NCI-H446 (cell line): ENCODE measurements at regions not wholly inside any gene's neighbourhood (a gene's known extent, or its start where the extent isn't known, plus 50 kb on each side); places are given as distances from the start of the nearest gene placed in this dataset.
A peak's percentile ranks its signal among the peaks of the same experiment; 100 is the strongest.
"Not testable (repeated sequence)": the region's sequence is repeated elsewhere in the genome, so short reads cannot be mapped to it uniquely, and the experiment has no call there.

Experiments
- DNase-seq, 2 experiments: peaks; one replicate each; lab custom pipeline; 2025; lab: John Stamatoyannopoulos, UW

DNA sequence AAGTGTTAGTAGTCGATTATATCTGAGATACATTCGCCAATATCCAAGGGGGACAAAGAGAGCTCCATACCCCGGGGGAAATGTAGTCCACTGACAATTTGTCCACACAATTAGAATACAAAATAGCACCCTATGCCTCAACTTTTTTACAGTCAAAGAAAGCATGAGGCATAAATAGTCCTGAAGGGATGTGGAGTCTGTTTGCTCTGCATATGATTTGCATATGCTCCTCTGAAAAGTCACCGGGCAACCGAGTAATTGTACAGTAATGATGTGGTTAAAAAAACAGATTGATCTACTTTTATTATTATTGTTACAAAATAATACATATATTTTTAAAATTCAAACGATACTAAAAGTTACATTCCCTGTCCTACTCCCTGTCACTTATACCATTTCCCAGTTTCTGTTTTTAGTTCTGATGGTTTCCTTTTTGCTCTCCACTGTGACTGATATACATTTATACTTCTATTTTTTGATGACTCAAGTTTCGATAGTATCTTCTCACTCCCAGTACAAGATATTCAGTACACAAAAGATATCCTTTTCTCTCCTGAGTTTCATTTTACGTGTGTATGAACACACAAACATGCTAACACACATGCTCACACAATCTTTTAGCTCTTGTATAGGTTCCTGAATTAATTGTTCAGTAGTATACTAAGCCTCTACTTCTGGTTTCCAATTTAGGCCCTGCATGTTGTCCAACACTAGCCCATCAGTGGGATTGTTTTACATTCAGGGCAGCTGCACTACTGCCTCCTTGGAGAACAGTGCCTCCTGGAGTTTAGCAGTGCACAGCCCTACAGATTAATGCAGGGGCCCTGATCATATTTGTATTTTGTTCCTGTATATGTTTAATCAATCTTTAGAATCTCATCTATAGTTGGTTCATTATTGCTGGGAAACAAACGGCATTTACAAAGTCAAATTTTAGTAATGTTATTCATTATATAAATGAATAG is 130.9 kb downstream of the TES start:
- no peak for DNase-seq

DNA sequence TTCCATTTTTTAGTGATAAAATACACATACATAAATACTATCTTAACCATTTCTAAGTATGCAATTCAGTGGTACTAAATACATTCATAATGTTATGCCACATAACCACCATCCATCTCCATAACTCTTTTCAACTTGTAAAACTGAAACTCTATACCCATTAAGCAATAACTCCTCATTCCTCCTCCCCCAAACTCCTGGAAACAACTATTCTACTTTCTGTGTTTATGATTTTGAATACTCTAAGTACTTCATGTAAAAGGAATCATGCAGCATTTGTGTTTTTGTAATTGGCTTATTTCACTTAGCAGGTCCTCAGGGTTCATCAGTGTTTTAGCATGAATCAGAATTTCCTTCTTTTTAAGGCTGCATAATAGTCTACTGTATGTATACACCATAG is 131.8 kb downstream of the TES start:
- DNase-seq, result no peak

DNA sequence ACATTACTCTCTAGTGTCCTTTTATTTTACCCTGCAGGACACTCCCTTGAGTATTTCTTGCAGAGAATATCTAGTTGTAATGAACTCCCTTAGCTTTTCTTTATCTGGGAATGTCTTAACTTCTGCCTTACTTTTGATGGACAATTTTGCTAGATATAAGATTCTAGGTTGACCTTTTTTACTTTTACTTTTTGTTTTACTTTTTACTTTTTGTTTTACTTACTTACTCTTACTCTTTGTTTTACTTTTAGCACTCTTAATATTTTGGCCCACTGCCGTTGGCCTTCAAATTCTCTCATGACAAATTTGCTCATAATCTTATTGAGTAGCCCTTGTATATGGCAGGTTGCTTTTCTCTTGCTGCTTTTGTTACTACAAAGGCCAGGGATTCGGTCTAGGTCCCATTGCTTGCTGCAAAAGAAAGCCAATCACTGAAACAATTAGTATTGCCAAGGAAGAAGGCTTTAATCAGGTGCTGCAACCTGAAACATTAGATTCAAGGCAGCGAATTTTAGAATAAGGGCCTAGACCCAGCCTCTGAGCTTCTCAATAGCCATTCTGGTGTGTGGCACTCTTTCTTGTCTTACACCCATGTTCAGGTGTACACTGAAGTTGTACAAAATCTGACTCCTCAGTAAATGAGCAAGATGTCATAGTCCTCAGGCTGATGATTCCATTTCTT is 137.0 kb downstream of the TES start:
- DNase-seq, result no peak

DNA sequence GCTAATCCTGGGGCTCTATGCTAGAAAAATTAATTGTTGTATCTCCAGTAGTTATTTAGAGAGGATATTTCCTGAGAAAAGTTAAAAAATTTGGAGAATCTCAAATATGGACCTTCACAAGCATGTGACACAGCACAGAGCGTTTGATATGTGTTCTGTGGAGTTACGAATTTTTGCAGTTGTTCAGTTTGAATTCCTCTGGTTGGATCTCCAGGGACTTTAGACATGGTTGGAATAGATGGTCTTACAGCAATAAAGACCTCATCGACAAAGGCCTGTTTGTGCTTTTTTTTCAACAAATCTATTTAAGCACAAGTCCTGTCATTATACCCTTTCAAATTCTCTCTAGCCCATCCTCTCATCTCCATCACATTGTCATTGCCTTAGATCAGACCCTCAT is 138.0 kb downstream of the TES start:
- no peak for DNase-seq

DNA sequence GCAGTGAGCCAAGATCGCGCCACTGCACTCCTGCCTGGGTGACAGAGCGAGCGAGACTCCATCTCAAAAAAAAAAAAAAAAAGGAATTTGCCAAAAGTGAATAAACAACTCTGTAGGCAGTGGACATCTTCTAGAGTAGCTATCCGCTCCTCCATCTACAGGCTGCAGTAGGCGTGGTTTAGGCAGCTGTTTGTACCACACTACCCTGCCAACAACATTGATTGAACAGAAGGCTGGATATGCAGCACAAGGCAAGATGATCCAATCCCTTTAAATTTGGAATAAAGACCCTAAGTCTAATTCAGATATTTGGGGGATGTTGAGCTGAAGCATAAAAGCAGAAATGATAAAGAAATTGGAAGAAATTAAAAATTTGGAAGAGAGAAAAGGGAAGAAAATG is 141.6 kb downstream of the TES start:
- DNase-seq, result peak in 1 of 2 experiments; percentile 17

DNA sequence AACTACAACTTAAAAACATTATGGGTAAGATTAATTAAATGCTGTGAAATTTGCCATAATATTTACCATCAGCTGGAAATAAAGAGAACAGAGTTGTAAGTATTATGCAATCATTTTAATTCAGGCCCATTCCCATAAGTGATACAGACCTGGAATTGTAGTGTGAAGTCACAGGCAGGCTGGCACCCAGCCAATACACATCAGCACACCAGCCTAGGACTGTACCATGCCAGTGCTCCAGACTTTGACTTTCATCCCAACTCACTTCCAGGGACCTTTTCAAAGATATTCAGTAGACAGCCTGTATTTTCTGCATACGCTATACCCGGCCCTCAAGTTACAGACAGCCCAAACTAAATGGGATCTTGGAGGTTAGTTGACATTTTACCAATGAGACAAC is 143.3 kb downstream of the TES start:
- peak in 1 of 2 experiments; percentile 47 for DNase-seq

DNA sequence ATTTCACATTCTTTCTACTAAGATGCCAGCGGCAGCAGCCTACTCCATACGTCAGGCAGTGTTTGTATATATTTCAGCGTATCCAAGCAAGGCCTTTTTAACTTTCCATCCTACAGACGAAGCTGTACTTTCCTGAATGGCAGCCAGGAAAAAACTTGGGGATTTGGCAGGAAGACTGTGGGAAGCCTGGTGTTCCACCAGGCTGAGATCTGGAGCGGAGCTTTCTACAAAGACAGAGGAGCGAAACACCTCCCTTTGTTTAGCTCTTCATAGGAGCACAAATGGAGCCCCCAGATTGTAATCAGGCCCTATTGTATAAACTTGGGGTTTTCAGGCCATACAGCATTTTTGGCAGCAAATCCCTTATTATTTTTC is 143.8 kb downstream of the TES start:
- peak; percentile 40 to 64 for DNase-seq

DNA sequence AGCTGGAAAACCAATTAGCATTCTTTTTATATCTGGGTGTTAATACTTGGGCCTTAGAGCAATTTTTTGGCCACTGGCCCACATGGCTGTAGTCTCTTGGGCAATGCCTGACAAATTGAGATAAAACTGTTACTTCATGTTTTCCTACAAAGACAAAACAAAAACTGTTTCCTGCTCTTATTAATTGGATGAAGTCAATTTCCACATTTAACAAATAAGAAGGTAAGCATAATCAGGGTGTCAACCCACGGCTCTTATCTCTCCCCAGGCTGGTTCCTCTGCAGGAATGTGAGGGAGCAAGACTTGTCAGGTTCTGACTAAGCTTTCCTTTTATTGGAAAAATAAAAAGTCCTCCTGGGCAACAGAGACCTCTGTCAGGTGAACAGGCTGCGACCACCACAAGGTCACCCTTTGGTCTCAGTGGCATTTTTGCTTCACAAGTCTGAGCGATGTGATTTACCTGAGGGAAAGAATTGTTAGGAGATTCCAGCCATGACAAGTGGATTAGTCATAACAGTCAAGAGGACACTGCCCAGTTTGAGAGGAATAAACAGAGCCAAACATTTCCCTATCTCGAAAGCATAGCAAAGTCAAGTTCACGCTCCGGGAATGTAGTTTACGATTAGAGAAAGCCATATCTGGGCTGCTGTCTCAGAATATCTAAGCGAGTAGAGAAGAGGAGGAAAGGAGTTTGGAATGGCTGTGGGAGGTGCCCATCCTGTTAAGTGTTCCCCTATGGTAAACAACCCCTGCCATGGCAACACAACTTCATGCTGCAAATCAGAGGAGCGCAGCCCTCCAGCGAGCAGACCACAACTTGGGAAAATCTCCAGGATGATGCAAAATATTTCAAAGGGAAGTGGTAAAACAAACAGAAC is 144.4 kb downstream of the TES start:
- no peak for DNase-seq

DNA sequence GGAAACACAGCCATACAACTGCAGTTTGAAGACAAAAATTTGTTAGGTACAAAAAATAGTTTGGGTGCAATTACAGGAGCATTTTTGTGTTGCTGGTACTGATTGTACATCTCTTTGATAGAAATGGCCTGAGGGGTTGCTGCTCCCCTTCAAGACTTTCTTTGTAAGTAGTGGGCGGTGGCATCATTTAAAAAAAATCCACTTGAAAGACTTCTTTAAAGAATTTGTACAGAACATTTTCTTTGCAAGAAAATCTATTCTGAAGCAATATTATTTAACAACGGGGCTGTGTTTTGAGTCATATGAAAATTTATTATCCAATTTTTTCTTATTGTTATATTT is 144.1 kb upstream of the CAV2 start:
- no peak for DNase-seq

DNA sequence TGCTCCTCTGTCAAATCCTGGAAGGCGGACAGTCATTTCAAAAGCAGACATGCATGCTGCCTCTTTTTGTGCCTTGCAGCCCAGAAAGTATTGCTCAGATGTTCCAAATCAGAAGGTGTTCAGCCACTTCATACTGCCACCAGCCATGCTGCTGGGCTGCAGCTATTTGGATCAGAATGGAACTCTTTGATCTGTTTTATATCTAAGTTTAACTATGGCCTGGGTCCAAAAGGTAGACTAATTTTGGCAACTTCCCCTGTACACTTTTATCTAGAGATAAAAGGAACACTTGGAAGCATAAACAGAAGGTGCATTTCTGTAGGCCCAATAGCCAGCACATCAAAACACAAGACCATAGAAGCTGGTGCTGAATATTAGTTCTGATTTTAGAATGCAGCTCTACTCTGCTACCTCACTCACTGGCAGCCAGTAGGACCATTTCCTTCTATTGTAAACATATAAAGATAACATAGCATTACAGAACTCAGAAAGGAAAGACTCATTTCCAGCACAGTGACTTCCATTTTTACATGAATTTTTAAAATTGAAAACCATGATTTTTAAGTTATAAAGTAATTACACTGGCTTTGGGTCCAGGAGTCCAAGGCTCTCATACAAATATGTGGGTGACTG is 143.1 kb upstream of the CAV2 start:
- no peak for DNase-seq

DNA sequence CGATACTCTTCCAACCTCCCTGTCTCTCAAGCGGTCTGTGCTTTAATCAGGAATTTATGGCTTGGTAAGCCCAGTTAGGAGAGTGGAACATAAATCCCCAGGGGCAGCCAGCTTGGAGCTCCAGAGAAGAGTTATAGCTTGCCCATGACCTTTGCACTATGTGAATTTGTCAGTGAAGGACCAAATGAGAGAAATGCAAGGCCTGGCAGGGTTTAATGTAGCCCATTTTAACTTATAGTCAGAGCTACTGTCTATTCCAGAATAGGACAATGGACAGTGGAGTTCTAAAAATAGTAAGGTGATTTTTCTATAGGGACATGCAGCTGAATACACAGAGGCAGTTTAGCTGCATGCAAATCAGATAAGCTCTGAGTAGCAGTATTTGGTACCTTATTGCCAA is 142.6 kb upstream of the CAV2 start:
- no peak for DNase-seq

DNA sequence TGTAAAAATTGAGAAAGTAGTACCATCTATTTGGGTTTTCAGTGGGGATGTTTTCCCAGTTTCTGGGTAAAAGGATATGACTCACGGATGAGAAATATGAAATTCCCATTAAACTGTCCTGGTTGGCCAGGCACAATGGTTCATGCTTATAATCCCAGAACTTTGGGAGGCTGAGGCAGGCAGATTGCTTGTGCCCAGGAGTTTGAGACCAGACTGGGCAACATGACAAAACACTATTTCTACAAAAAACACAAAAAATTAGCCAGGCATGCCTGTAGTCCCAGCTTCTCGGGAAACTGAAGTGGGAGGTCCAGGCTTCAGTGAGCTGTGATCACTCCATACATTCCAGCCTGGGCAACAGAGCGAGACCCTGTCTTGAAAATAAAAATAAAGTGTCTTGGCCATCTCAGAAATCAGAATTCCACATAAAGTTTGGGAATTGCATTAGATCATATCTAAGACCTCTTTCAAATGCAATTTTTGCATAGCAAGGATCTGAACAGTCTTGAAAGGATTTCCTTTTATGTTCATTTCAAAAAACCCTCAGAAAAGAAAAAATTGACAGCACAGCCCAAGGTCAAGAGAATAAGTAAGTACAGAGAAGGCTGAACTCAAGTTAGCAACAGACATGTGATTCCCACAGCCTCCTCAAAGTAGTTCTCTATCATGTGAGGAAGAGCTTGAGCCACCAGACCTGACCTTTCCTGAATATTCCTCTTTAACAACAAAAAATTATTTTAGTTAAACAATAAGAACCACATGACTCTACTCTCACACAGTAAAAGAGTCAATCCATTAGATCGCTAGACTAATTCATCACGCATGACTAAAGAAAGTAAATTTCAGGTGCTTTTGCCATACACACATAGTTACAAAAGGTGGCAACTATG is 141.5 kb upstream of the CAV2 start:
- no peak for DNase-seq

DNA sequence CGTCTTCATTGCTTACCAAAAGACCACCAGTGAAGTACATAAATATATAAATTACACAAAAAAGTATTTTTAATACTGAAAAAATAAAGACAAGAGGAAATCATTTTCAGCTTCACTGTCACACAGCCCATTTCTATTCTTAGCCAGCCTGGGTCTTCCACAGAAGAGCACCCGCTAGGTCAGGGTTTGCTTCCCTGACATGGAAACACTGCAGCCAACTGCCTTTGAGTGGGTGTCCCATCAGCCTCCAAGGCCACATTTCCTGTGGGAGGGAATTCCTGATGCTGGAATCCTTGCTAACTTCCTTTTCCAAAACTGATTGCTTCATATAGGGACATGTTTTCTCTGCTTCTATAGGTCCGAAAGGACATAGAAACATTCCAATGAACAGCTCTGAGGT is 137.8 kb upstream of the CAV2 start:
- no peak for DNase-seq

DNA sequence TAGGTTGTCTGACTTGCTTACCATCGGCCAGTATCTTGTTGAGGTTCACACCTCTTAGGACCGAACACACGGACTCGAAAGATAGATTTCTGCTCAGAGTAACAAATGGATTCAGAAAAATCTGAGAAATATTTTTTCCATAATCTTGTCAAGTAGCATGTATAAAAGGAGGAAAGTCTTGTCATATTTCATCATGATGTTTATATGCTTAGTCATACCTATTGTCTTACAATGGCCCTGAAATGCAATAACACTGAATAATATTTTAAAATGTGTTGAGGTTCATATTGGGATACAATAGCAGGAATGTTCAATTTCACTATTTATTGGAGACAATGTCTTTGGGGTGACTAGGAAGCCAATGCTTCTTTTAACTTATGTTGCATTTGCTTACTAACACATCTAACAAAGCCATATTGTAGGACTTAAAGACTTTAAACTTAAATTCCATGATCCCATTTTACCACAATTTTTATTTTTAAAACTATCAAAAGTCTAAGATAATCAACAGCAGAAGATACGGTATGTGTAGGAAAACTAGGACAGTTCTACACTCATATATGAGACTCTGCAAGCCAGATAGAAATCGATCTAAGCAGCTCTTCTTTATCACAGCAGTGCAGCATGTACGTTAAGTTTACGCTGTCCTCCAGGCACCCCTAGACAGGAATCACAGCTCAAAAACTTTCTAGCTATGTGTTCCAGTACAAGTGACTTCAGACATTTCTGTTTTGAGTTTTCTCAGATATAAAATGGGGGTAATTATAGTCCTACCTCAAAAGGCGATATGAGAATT is 135.7 kb upstream of the CAV2 start:
- DNase-seq, result no peak

DNA sequence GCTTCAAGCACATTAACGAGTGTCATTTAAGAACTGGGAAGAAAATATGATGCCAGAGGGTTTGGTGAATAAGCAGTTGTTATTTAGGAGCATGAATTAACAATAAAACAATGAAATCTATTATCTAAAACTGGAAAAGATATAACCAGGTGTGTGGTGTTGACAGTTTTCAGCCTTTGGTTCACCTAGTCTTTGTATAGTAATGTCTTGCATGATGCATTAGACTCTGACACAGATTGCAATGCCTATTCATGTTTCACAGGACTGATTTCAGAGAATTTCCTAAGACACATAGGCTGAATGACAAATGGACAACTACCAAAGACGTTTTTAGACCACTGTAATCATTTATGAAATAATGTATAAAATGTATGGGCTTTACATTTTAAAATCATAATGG is 135.1 kb upstream of the CAV2 start:
- DNase-seq, result no peak

DNA sequence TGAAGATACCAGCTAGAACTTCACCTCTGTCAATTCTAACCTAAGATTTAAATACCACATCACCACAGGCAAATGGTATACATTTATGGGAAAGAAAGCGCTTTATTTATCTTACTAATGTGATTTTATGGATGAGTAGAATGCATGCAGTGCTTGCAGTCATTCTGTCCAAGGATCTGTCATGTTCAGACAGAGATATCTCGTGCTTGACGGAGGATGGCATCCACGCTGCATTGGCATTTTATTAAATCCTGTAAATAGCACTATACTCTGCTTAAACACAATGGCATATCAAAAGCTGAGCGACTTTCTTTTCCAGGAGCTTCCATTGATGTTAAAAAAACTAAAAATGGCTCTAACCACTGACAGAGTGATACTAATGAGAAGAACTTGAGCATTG is 133.7 kb upstream of the CAV2 start:
- no peak for DNase-seq

DNA sequence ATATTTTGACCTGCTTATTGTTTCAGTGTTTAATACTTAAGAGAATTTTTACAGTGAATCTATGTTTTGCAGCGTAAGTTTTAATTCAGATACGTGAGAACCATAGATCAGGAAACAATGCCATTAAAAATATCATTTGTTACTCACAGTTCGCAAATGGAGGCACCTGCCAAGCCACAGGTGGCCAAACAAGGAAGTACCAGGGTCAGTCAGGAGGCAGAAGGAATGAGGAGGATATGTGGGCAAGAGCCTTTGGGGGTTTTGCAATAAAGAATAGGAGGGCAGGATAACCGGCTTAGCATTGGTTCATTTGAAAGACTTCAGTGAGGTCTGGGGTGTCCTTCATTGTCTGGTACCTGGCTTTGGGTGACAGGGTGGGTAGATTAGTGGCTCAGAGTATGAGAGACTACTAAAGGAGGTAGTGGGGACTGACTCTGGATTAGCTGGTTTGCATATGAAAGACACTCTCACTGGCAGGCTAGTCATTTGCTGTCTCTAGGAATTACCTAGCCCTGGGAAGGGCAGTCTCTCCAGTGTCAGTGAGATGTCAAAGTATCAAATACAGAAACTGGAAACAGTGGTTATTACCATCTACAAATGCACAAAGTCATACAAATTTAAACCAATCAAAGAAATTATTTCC is 132.2 kb upstream of the CAV2 start:
- DNase-seq, result no peak

DNA sequence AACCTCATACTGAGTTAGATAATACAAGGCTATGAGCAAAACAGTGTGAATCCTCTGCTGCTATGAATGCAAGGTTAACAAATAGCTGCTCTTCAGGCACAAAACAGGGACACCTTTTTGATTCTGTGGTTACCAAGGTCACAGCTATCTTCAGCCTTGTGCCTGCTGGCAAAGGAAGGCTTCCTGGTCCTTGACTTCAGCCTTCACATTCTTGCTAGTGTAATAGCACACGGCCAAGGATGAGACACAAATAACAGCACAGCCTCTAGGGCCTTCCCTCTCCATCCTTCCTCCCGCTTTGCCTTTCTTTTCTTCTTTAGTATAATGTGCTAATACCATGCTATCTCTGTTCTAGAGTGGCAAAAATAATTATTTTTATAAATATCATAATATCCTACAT is 130.6 kb upstream of the CAV2 start:
- no peak for DNase-seq

DNA sequence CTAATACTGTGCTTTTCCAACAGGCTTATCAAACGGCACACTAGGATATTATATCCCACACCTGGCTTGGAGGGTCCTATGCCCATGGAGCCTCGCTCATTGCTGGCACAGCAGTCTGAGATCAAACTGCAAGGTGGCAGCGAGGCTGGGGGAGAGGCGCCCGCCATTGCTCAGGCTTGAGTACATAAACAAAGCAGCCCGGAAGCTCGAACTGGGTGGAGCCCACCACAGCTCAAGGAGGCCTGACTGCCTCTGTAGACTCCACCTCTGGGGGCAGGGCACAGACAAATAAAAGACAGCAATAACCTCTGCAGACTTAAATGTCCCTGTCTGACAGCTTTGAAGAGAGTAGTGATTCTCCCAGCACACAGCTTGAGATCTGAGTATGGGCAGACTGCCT is 128.0 kb upstream of the CAV2 start:
- not testable (repeated sequence) for DNase-seq

DNA sequence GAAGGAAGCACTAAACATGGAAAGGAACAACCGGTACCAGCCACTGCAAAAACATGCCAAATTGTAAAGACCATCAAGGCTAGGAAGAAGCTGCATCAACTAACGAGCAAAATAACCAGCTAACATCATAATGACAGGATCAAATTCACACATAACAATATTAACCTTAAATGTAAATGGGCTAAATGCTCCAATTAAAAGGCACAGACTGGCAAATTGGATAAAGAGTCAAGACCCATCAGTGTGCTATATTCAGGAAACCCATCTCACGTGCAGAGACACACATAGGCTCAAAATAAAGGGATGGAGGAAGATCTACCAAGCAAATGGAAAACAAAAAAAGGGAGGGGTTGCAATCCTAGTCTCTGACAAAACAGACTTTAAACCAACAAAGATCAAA is 126.3 kb upstream of the CAV2 start:
- not testable (repeated sequence) for DNase-seq
